GM21786 (cell line): ENCODE measurements at regions not wholly inside any gene's neighbourhood (a gene's known extent, or its start where the extent isn't known, plus 50 kb on each side); places are given as distances from the start of the nearest gene placed in this dataset.

ENCODE experiments used
- ATAC-seq: cut with Tn5 transposase; IDR thresholded peaks from one replicate; pipeline ENCODE4 v1.9.1; 2021; ENCODE audit not compliant: unreplicated experiment

DNA sequence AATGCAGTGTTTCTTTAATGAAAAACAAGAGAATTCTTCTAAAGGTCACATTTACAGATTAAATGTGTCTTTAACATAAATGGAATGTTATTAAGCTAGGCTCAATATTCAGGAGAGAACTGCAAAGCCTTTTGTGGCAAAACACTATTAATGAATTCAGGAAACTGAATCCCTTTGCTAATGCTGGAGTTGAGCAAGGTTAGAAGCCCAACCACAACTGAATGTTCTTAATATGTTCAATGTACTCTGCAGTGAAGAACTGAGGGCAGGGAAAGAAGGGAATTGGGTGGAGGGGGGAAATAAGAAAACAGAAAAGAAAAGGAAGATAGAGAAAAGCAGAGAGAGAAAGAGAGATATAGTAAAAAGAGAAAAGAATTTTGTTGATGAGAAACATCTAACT is 276.7 kb upstream of the TMEM161B start:
- no peak for ATAC-seq

- no peak for ATAC-seq
Measured at GRCh38 chr5:88544671-88545070, 276.0 kb upstream of the TMEM161B start.

GRCh38 chr5:88544136-88544645 is 275.5 kb upstream of the TMEM161B start:
- no peak for ATAC-seq

DNA sequence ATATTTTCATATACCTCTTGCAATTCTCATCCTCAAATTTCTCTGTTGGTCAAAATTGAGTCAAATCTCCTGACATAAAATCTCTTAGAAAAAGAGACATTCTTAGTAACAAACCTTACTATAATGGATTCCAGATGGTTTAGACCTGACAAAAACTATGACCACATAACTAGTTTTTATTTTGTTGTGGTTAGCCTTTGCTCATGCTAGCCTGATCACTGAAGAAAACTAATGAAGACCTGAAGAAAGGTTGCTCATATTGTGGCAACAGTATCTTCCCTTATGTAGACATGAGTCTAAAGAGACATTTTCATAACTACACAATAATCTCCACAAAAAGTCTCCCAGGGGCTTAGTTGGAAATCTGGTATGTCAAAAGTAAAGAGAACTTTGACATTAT is 274.1 kb upstream of the TMEM161B start:
- ATAC-seq = no peak

GRCh38 chr5:88540471-88541115 is 271.9 kb upstream of the TMEM161B start:
- ATAC-seq = no peak

GRCh38 chr5:88539693-88540365 is 271.2 kb upstream of the TMEM161B start:
- no peak for ATAC-seq

DNA sequence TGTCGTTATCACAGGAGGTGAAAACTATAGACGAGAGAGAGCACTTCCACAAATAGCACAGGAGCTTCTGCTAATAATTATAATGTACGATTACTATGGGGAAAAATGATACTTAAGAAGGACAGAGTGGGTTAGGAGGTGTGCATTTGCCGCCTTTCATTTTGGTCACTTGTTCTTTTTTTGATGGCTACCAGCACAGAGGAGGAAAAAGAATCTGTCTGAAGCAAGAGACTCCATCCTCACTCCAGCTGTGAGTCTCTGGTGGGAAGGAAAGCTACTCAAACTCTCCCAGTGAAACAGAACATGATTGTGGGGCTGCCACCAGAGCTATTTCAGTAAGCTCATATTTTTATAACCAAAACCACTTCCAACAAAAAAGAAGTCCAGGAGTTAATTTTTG is 270.4 kb upstream of the TMEM161B start:
- ATAC-seq = no peak

- ATAC-seq = no peak
Measured at GRCh38 chr5:88536146-88536545, 267.5 kb upstream of the TMEM161B start.

- ATAC-seq = no peak
Measured at GRCh38 chr5:88524941-88525340, 256.3 kb upstream of the TMEM161B start.

DNA sequence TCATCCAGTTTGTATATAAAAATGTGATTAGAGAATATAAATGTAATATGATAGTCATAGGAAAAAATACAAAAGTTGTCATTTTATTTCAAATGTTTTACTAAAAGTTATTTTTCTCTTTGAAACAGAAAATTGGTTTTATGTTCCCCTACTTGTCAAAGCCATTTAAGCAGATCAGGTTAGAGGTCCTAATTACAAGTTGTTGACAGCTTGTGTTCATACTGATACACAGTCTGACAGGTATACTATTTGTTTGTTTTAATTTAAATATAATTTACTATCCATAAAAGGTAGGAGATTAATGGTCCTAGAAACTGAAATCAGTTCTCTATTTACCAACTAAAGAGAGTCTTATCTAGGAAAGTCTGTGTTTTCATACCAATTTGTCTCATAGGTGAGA is 250.4 kb upstream of the TMEM161B start:
- ATAC-seq = no peak

- no peak for ATAC-seq
Measured at GRCh38 chr5:88518131-88519016, 249.7 kb upstream of the TMEM161B start.

GRCh38 chr5:88515881-88516819 is 247.5 kb upstream of the TMEM161B start:
- ATAC-seq = no peak

- ATAC-seq = no peak
Measured at GRCh38 chr5:88515068-88515467, 246.4 kb upstream of the TMEM161B start.

DNA sequence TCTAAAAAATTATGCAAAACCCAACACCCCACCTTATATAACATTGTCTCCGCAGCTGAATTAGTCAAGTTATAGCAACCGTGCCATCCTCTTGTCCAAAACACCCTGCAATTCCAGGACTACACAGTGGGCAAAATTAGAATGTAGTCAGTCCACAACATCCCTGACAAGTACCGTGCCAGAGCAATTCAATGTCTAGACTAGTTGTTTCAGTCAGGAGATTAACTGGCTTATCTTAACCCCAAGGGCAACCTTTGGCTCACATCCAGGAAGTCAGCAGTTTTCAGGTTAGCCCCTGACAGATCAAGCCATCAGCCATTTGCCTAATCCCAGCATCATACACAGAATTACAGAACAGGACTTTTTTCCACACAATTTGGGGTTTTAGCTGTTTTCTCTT is 240.8 kb upstream of the TMEM161B start:
- no peak for ATAC-seq

DNA sequence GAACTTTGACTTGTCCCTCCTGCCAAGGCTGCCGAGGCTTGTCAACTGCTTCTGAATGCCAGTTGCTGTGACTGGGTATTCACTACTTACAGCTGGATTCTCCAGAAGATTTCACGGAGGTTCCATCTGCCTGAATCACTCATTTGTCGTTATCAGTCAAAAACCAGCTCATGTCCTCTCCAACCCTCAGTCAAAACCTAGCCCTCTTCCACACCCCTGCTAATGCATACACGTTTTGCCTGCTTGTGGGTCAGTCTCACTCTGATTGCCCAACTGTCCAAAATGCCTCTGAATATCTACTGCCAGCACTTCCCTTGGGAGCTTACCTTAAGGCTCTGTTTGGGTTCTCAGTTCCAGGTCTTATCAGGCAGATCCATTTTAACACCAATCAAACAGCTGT is 238.6 kb upstream of the TMEM161B start:
- no peak for ATAC-seq

GRCh38 chr5:88503406-88503805 is 234.8 kb upstream of the TMEM161B start:
- ATAC-seq = no peak

GRCh38 chr5:88503041-88503345 is 234.3 kb upstream of the TMEM161B start:
- ATAC-seq = no peak

DNA sequence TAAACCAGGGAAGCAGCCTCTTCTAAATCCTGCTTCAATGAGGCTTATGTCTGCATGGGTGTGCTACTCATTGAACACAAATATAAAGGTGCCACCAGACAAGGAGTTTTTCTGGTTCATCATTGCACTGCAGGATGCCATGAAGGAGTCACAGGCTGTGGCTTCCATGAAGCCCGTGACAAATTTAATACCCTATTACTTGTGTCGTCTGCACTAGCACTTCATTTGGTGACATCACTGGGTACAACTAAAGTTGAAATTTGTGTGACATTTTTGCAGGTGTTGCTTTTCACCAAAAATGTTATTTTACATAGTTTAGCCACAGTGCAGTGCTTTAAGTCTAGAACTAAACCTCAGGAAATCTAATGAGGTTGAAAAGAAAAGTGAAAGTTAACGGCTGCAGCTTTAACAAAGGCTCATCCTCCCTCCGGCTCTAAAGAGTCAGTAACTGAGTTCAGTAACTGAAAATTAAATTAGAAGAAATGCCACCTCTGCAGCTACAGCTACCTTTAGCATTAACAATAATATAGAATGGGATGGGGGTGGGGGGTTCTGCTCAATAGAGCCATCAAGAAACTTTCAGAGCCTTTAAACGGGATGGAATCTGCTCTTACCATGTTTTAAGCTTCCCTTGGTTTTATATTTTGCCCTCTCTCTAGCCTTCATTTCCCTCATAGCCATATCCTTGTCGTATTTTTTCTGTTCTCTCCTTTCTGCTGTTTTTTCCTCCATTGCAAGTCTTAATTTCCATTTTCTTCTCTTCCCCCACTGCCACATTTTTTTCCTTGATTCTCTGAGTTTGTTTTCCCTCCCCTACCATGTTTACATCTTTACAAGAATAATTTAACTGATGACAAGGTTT is 233.8 kb upstream of the TMEM161B start:
- ATAC-seq = peak; percentile 93

- no peak for ATAC-seq
Measured at GRCh38 chr5:88495810-88496209, 227.2 kb upstream of the TMEM161B start.

DNA sequence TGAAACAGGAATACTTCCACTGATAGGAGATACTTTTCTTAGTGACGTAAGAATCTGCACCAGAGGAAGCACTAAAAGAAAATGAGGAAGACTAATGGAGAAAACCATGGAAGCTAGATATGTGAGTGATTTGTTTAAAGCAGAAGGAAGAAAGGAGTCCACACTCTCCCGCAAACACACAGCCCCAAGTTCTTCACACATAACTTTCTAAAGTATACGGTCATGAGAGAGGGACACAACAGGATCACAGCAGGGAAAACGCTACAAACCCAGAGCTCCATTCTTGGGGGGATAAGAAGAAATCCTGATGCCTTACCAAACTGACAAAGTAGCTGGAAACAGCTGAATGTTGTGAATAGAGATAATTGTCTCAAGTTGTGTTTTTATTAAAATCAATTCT is 222.2 kb upstream of the TMEM161B start:
- ATAC-seq = no peak
